ENCODE measurements at regions not wholly inside any gene's neighbourhood (a gene's known extent, or its start where the extent isn't known, plus 50 kb on each side); places are given as distances from the start of the nearest gene placed in this dataset.

GRCh38 chr20:39132511-39132910 lies 170.4 kb downstream of the DHX35 start:
- Histone ChIP-seq H3K27me3 (ENCODE audit: insufficient read depth, low read depth) (peaks cover 35% of the 10 kb centered on the region), H2AFZ (no peak overlapping the region), H3F3A (ENCODE audit: insufficient read depth, low read depth) (no peaks in the 10 kb centered on the region), H3K4me2 (no peak overlapping the region), H3K36me3 (ENCODE audit: low read depth) (no peaks in the 10 kb centered on the region), H3K4me1 (replicated peaks; ENCODE audit: insufficient read depth) (no peaks in the 10 kb centered on the region), H3K27ac (no peak overlapping the region), H3K79me2 (ENCODE audit: low read depth) (no peaks in the 10 kb centered on the region), H4K20me1 (ENCODE audit: insufficient read depth) (no peaks in the 10 kb centered on the region), H3K9me3 (ENCODE audit: insufficient read depth, low read depth) (no peaks in the 10 kb centered on the region), H3K4me3 (no peak overlapping the region), H3K9me2 (ENCODE audit: insufficient read depth) (no peaks in the 10 kb centered on the region)
- DNase-seq = no peak
- TF ChIP-seq, protein P1, sequence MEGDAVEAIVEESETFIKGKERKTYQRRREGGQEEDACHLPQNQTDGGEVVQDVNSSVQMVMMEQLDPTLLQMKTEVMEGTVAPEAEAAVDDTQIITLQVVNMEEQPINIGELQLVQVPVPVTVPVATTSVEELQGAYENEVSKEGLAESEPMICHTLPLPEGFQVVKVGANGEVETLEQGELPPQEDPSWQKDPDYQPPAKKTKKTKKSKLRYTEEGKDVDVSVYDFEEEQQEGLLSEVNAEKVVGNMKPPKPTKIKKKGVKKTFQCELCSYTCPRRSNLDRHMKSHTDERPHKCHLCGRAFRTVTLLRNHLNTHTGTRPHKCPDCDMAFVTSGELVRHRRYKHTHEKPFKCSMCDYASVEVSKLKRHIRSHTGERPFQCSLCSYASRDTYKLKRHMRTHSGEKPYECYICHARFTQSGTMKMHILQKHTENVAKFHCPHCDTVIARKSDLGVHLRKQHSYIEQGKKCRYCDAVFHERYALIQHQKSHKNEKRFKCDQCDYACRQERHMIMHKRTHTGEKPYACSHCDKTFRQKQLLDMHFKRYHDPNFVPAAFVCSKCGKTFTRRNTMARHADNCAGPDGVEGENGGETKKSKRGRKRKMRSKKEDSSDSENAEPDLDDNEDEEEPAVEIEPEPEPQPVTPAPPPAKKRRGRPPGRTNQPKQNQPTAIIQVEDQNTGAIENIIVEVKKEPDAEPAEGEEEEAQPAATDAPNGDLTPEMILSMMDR (conservative IDR thresholded peaks at IDR 0.05) = no peak
- no peak for TF ChIP-seq EZH2 (IDR thresholded peaks at IDR 0.05; ENCODE audit: low read depth)
- CTCF ChIA-PET = no interaction called here
- intact Hi-C loops (cut with micrococcal nuclease; ENCODE audit: unreplicated experiment) = no loop called here
- POLR2A ChIA-PET (ENCODE audit: unreplicated experiment) = no interaction called here
- no TSS peak for BruUV-seq (replicated peaks)

DNA sequence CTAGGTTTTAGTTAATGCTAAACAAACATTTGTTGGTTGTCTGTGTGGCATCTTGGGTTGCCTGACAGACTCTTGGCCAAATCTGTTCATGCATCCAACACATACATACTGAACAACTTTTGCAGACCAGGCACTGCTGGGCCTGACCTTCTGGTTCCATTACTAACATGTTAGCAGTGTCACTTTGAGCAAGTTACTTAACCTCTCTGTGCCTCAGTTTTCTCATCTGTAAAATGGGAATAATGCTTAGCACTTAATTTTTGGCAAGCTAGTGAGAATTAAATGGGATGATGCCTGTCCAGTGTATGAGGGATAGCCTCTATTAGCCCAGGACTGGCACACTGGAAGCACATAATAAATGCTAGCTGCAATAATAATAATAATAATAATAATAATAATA lies 169.9 kb downstream of the DHX35 start:
- intact Hi-C loops (cut with micrococcal nuclease; ENCODE audit: unreplicated experiment) = no loop called here
- no peak overlapping the region for H3K27ac ChIP-seq
- no TSS peak for BruUV-seq (replicated peaks)
- TF ChIP-seq, protein P1 (conservative IDR thresholded peaks at IDR 0.05) = no peak
- no peak for TF ChIP-seq EZH2 (IDR thresholded peaks at IDR 0.05; ENCODE audit: low read depth)
- H3K4me1 ChIP-seq (replicated peaks; ENCODE audit: insufficient read depth) = no peaks in the 10 kb centered on the region
- DNase-seq = no peak
- ChIA-PET CTCF (no interaction called here), POLR2A (ENCODE audit: unreplicated experiment) (no interaction called here)
- H3K9me3 ChIP-seq (ENCODE audit: insufficient read depth, low read depth) = no peaks in the 10 kb centered on the region
- H3K9me2 ChIP-seq (ENCODE audit: insufficient read depth) = no peaks in the 10 kb centered on the region
- peaks cover 31% of the 10 kb centered on the region for H3K27me3 ChIP-seq (ENCODE audit: insufficient read depth, low read depth)
- H3F3A ChIP-seq (ENCODE audit: insufficient read depth, low read depth) = no peaks in the 10 kb centered on the region
- no peaks in the 10 kb centered on the region for H3K36me3 ChIP-seq (ENCODE audit: low read depth)
- H3K4me2 ChIP-seq = no peak overlapping the region
- H3K4me3 ChIP-seq = no peak overlapping the region
- no peaks in the 10 kb centered on the region for H4K20me1 ChIP-seq (ENCODE audit: insufficient read depth)
- no peak overlapping the region for H2AFZ ChIP-seq
- H3K79me2 ChIP-seq (ENCODE audit: low read depth) = no peaks in the 10 kb centered on the region

DNA sequence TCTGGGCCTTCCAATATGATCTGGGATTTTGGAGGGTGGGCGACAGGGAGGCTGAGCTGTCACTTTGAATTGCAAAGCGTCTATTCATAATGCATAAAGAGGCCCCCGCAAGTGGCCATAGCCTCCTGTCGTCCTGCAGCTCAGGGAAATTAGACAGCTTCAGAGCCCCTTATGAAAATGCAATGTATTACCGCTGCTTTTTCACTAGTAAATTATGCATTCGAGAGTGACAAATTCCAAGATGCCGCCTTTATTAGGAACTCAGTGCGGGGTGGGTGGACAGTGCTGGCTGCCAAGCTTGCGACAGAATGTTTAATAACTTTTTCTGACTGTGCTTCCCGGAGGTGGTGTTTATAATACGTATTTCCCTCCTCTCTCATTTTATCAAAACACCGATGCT lies 168.5 kb downstream of the DHX35 start:
- no peak overlapping the region for H3K4me3 ChIP-seq
- no peaks in the 10 kb centered on the region for H3K9me2 ChIP-seq (ENCODE audit: insufficient read depth)
- ChIA-PET POLR2A (ENCODE audit: unreplicated experiment) (no interaction called here), CTCF (no interaction called here)
- no peak overlapping the region for H3K4me2 ChIP-seq
- H3K27ac ChIP-seq = no peak overlapping the region
- BruUV-seq (replicated peaks) = no TSS peak
- no peak for TF ChIP-seq EZH2 (IDR thresholded peaks at IDR 0.05; ENCODE audit: low read depth)
- DNase-seq = no peak
- H3K27me3 ChIP-seq (ENCODE audit: insufficient read depth, low read depth) = peaks cover 18% of the 10 kb centered on the region
- no peak overlapping the region for H2AFZ ChIP-seq
- H4K20me1 ChIP-seq (ENCODE audit: insufficient read depth) = no peaks in the 10 kb centered on the region
- H3K79me2 ChIP-seq (ENCODE audit: low read depth) = no peaks in the 10 kb centered on the region
- intact Hi-C loops (cut with micrococcal nuclease; ENCODE audit: unreplicated experiment) = no loop called here
- H3K36me3 ChIP-seq (ENCODE audit: low read depth) = no peaks in the 10 kb centered on the region
- no peaks in the 10 kb centered on the region for H3K9me3 ChIP-seq (ENCODE audit: insufficient read depth, low read depth)
- H3K4me1 ChIP-seq (replicated peaks; ENCODE audit: insufficient read depth) = no peaks in the 10 kb centered on the region
- H3F3A ChIP-seq (ENCODE audit: insufficient read depth, low read depth) = no peaks in the 10 kb centered on the region

DNA sequence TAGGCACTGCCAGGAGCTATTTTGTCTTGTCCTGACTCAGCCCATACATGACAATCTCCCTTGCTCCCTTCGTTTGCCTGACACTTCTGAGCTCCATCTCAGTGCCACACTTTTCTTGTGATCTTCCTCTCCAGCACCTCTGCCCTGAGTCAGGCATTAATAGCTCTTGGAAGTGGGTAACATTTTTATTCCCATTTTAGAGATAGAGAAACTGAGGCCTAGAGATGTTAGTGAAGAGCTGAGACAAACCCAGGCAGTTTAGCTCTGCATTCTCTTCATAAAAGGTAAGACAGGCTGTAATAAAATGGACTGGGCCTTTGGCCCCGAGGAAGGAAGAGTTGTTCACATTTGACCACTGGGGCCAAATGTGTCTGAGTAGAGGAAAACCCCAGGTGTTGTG lies 167.4 kb downstream of the DHX35 start:
- DNase-seq = no peak
- no TSS peak for BruUV-seq (replicated peaks)
- Histone ChIP-seq H2AFZ (no peak overlapping the region), H3K4me3 (no peak overlapping the region), H3F3A (ENCODE audit: insufficient read depth, low read depth) (no peaks in the 10 kb centered on the region), H3K4me1 (replicated peaks; ENCODE audit: insufficient read depth) (no peaks in the 10 kb centered on the region), H3K27me3 (ENCODE audit: insufficient read depth, low read depth) (peaks cover 15% of the 10 kb centered on the region), H3K79me2 (ENCODE audit: low read depth) (no peaks in the 10 kb centered on the region), H4K20me1 (ENCODE audit: insufficient read depth) (no peaks in the 10 kb centered on the region), H3K9me2 (ENCODE audit: insufficient read depth) (no peaks in the 10 kb centered on the region), H3K4me2 (no peak overlapping the region), H3K9me3 (ENCODE audit: insufficient read depth, low read depth) (no peaks in the 10 kb centered on the region), H3K36me3 (ENCODE audit: low read depth) (no peaks in the 10 kb centered on the region), H3K27ac (no peak overlapping the region)
- intact Hi-C loops (cut with micrococcal nuclease; ENCODE audit: unreplicated experiment) = no loop called here
- ChIA-PET POLR2A (ENCODE audit: unreplicated experiment) (interaction anchor here (0.6 kb wide), 1 partner anchor 1990 kb away, joined by 4 read pairs; no protein-coding TSS in a partner anchor), CTCF (no interaction called here)
- no peak for TF ChIP-seq EZH2 (IDR thresholded peaks at IDR 0.05; ENCODE audit: low read depth)
- TF ChIP-seq, protein P1 (conservative IDR thresholded peaks at IDR 0.05) = no peak
